ENCODE measurements at regions not wholly inside any gene's neighbourhood (a gene's known extent, or its start where the extent isn't known, plus 50 kb on each side); places are given as distances from the start of the nearest gene placed in this dataset.

DNA sequence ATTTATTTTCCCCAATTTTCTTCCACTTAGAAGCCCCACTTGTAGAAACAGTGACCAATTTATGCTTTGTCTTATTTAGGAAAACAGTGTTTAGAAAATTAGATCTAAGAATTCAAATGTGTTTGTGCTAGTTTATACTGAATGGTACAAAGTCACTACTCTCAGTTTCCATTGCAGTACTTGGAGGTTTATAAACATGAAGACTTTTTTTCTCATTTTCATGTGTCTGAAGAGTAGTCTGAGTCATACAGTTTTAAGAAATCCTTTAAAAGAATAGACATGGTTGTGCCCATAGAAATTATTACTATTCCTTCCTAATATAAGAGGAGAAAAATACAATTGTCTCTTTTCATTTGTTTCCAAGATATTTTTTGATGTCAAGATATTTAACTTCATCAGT, 458.7 kb downstream of the NAF1 start:
- Histone ChIP-seq H3K27me3 (ENCODE audit: low read depth, low read length) (no peaks in the 10 kb centered on the region), H3K4me2 (ENCODE audit: low read length) (no peak overlapping the region), H3K4me1 (ENCODE audit: low read length) (peaks cover 22% of the 10 kb centered on the region), H3K79me2 (ENCODE audit: low read length) (no peaks in the 10 kb centered on the region), H4K20me1 (ENCODE audit: insufficient read depth, low read length) (no peaks in the 10 kb centered on the region), H3K36me3 (replicated peaks; ENCODE audit: low read depth, low read length) (peaks cover 7% of the 10 kb centered on the region), H2AFZ (ENCODE audit: low read depth, low read length) (no peak overlapping the region), H3K4me3 (ENCODE audit: low read length) (no peak overlapping the region), H3K9me3 (ENCODE audit: insufficient read depth, low read length) (0 out of 2 replicates have a peak, but pooled peaks cover 4% of the 10 kb centered on the region), H3K27ac (ENCODE audit: low read length) (no peak overlapping the region), H3K9ac (ENCODE audit: low read length) (no peak overlapping the region)
- no peak for TF ChIP-seq EZH2phosphoT487 (IDR thresholded peaks at IDR 0.05; ENCODE audit: low read depth)
- TF ChIP-seq, protein P1, sequence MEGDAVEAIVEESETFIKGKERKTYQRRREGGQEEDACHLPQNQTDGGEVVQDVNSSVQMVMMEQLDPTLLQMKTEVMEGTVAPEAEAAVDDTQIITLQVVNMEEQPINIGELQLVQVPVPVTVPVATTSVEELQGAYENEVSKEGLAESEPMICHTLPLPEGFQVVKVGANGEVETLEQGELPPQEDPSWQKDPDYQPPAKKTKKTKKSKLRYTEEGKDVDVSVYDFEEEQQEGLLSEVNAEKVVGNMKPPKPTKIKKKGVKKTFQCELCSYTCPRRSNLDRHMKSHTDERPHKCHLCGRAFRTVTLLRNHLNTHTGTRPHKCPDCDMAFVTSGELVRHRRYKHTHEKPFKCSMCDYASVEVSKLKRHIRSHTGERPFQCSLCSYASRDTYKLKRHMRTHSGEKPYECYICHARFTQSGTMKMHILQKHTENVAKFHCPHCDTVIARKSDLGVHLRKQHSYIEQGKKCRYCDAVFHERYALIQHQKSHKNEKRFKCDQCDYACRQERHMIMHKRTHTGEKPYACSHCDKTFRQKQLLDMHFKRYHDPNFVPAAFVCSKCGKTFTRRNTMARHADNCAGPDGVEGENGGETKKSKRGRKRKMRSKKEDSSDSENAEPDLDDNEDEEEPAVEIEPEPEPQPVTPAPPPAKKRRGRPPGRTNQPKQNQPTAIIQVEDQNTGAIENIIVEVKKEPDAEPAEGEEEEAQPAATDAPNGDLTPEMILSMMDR (IDR thresholded peaks at IDR 0.05; ENCODE audit: low read depth, low read length): no peak

DNA sequence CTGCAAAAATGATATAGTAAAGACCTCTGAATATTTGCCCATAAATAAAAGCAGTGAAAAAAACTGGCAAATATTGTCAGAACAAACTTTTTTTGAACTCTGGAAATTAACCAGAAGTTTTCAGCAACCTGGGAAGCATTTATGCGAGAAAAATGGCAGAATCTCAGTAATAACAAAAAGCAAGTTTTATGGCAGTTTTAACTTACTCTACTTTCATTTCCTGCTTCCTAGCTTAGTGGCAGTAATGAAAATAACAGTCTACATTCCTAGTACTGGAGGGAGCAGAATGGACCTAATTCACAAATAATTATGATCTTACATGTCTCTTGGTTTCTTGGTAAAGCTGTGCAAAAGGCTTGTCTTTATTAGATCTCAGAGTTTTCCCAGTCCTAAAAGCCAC, 460.1 kb downstream of the NAF1 start:
- Histone ChIP-seq H4K20me1 (ENCODE audit: insufficient read depth, low read length) (no peaks in the 10 kb centered on the region), H3K4me3 (ENCODE audit: low read length) (no peak overlapping the region), H3K79me2 (ENCODE audit: low read length) (no peaks in the 10 kb centered on the region), H3K9me3 (ENCODE audit: insufficient read depth, low read length) (peaks cover 4% of the 10 kb centered on the region; the same call in 1 of the 2 replicates), H3K27ac (ENCODE audit: low read length) (peak overlapping the region; percentile 37), H3K27me3 (ENCODE audit: low read depth, low read length) (no peaks in the 10 kb centered on the region), H2AFZ (ENCODE audit: low read depth, low read length) (peak overlapping the region; percentile 29), H3K4me2 (ENCODE audit: low read length) (peak overlapping the region; percentile 38), H3K4me1 (ENCODE audit: low read length) (peaks cover 34% of the 10 kb centered on the region), H3K9ac (ENCODE audit: low read length) (peak overlapping the region; percentile 0; the same call in 1 of the 2 replicates), H3K36me3 (replicated peaks; ENCODE audit: low read depth, low read length) (peaks cover 14% of the 10 kb centered on the region)
- TF ChIP-seq, protein P1 (IDR thresholded peaks at IDR 0.05; ENCODE audit: low read depth, low read length): no peak
- TF ChIP-seq EZH2phosphoT487 (IDR thresholded peaks at IDR 0.05; ENCODE audit: low read depth): no peak

DNA sequence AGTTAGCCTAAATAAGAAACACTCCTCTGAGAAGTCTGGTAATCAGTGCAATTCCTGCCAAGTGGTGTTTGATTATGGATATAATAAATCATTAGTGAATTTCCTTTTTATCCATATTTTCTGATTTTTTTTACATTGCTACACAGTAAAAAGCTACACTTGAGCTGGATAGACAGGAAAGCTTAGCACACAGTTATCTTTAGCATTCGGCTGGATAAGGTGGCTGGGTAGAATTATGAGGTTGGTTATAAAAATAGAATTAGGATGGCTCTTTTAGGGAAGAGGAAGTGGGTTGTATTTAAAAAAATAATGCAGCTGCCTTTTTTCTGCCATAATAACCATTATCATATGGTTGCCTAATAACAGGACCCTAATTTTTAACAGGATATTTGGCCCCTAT, 460.6 kb downstream of the NAF1 start:
- Histone ChIP-seq H3K4me3 (ENCODE audit: low read length) (no peak overlapping the region), H3K27ac (ENCODE audit: low read length) (peak overlapping the region; percentile 37), H3K27me3 (ENCODE audit: low read depth, low read length) (no peaks in the 10 kb centered on the region), H4K20me1 (ENCODE audit: insufficient read depth, low read length) (no peaks in the 10 kb centered on the region), H2AFZ (ENCODE audit: low read depth, low read length) (peak overlapping the region; percentile 29), H3K79me2 (ENCODE audit: low read length) (no peaks in the 10 kb centered on the region), H3K36me3 (replicated peaks; ENCODE audit: low read depth, low read length) (peaks cover 14% of the 10 kb centered on the region), H3K9ac (ENCODE audit: low read length) (no peak overlapping the region; the same call in 1 of the 2 replicates), H3K4me1 (ENCODE audit: low read length) (peaks cover 40% of the 10 kb centered on the region), H3K4me2 (ENCODE audit: low read length) (peak overlapping the region; percentile 38), H3K9me3 (ENCODE audit: insufficient read depth, low read length) (peaks cover 8% of the 10 kb centered on the region; the same call in 1 of the 2 replicates)
- TF ChIP-seq, protein P1 (IDR thresholded peaks at IDR 0.05; ENCODE audit: low read depth, low read length): no peak
- no peak for TF ChIP-seq EZH2phosphoT487 (IDR thresholded peaks at IDR 0.05; ENCODE audit: low read depth)

DNA sequence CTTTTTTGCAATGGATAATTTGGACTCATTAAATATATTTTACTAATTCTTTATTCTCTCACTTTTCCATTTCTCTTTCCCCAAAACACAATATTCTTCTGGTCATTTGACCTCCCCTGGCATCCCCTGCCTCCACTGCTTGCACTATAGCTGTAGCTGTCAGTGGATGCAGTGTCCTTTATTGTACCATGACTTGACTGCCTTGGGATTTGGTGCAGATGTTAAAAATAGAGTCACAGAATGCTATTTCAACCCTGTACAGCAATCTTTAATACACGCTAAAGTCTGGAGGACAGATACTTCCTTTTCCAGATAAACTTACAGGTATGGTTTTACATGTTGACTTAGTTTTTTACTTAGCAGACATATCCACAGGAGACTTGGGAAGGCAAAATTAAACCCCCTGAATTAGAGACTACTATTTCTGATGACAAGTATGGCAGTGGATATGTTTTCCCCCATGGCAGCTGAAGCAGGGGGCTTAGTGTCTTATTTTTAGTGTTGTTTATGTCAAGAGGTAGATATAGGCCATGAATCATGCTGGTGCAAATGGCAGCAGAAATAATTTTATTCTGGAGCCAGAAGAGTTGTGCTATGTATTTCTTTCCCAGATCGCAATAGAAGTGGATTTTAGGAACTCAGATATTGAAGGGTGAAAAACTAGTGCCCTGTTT, 461.4 kb downstream of the NAF1 start:
- peaks cover 20% of the 10 kb centered on the region for H3K36me3 ChIP-seq (replicated peaks; ENCODE audit: low read depth, low read length)
- no peak overlapping the region for H2AFZ ChIP-seq (ENCODE audit: low read depth, low read length)
- no peak overlapping the region for H3K4me2 ChIP-seq (ENCODE audit: low read length)
- no peaks in the 10 kb centered on the region for H3K27me3 ChIP-seq (ENCODE audit: low read depth, low read length)
- no peaks in the 10 kb centered on the region for H4K20me1 ChIP-seq (ENCODE audit: insufficient read depth, low read length)
- peaks cover 47% of the 10 kb centered on the region for H3K4me1 ChIP-seq (ENCODE audit: low read length)
- TF ChIP-seq, protein P1 (IDR thresholded peaks at IDR 0.05; ENCODE audit: low read depth, low read length): no peak
- no peak for TF ChIP-seq EZH2phosphoT487 (IDR thresholded peaks at IDR 0.05; ENCODE audit: low read depth)
- H3K9ac ChIP-seq (ENCODE audit: low read length): no peak overlapping the region
- no peak overlapping the region for H3K27ac ChIP-seq (ENCODE audit: low read length)
- H3K9me3 ChIP-seq (ENCODE audit: insufficient read depth, low read length): peaks cover 8% of the 10 kb centered on the region; the same call in 1 of the 2 replicates
- no peaks in the 10 kb centered on the region for H3K79me2 ChIP-seq (ENCODE audit: low read length)
- H3K4me3 ChIP-seq (ENCODE audit: low read length): no peak overlapping the region
